Esophagus squamous epithelium (tissue), 5 donors: ENCODE measurements at regions not wholly inside any gene's neighbourhood (a gene's known extent, or its start where the extent isn't known, plus 50 kb on each side); places are given as distances from the start of the nearest gene placed in this dataset.

Source experiments
- DNase-seq: peaks from one replicate; lab custom pipeline; 2025; lab: John Stamatoyannopoulos, UW
- H3K27ac ChIP-seq, 4 donors: fragments of 200-600 bp; sonication (generic); one replicate each; pipeline ENCODE4 v1.5.1; 2016 to 2019; ENCODE audit warnings: mild to moderate bottlenecking in 1 of 4
- H3K27me3 ChIP-seq, 4 donors: fragments of 200-600 bp; sonication (generic); 1 replicate in 3 of 4; 2 replicates in 1 of 4; pipeline versions ENCODE4 v1.5.1 to v1.6.0; 2017 to 2021; ENCODE audit warnings: antibody characterized with exemption in 1 of 4
- H3K36me3 ChIP-seq, 3 donors: fragments of 200-600 bp; sonication (generic); one replicate each; pipeline ENCODE4 v1.5.1; 2016 to 2019
- H3K4me1 ChIP-seq, 3 donors: fragments of 200-600 bp; sonication (generic); one replicate each; pipeline ENCODE4 v1.5.1; 2017 to 2019
- H3K4me3 ChIP-seq, 4 donors: fragments of 200-600 bp; sonication (generic); 1 replicate in 3 of 4; 2 replicates in 1 of 4; pipeline ENCODE4 v1.5.1; 2016 to 2019; ENCODE audit warnings: mild to moderate bottlenecking in 2 of 4, moderate library complexity in 1 of 4
- H3K9me3 ChIP-seq, 3 donors: fragments of 200-600 bp; sonication (generic); one replicate each; pipeline ENCODE4 v1.5.1; 2016 to 2019
- CTCF ChIP-seq, 6 experiments: fragments of 450-650 bp in 4 of 6; fragments of 200-600 bp in 2 of 6; sonication (generic) in 2 of 6; IDR thresholded peaks; one replicate each; pipeline ENCODE4 v1.5.1; 2016 to 2019; ENCODE audit warnings: antibody characterized with exemption in 6 of 6, mild to moderate bottlenecking in 4 of 6, moderate library complexity in 4 of 6
- POLR2A ChIP-seq, 4 donors: fragments of 450-650 bp; IDR thresholded peaks; one replicate each; pipeline ENCODE4 v1.6.1; 2017; ENCODE audit warnings: antibody characterized with exemption in 4 of 4, mild to moderate bottlenecking in 4 of 4, moderate library complexity in 3 of 4
- WGBS, 2 donors: methylation state at CpG; one replicate each; pipeline ENCODE4 v1.1.5; 2018; 5-methylcytosine and 5-hydroxymethylcytosine counted together
- intact Hi-C: fragments of 100-400 bp; cut with DNase I; formaldehyde crosslinking; loops from one replicate; pipeline ENCODE4 v1.15.0; 2022
- donor health status: DM: yes; HTN: yes; CAD: no.

- Histone ChIP-seq H3K27me3 (no peaks in the 10 kb centered on the region), H3K36me3 (no peaks in the 10 kb centered on the region), H3K4me1 (no peaks in the 10 kb centered on the region), H3K4me3 (no peak overlapping the region), H3K27ac (no peak overlapping the region), H3K9me3 (no peaks in the 10 kb centered on the region)
- no peak for DNase-seq
- TF ChIP-seq CTCF (IDR thresholded peaks at IDR 0.05): peak in 5 of 6 experiments; percentile 40 to 69 (median 51)
- no peak for TF ChIP-seq POLR2A (IDR thresholded peaks at IDR 0.05)
- WGBS, 2 donors: 7 to 8% methylated on average over 2 of the region's 2 CpGs
- intact Hi-C loops: loop anchor here (10.0 kb wide), 1 partner anchor 733 kb away; no protein-coding TSS in a partner anchor
These were observed 431.2 kb upstream of the IGFBP3 start for GRCh38 chr7:46352004-46352954.

GRCh38 chr7:46349490-46349889 lies 428.4 kb upstream of the IGFBP3 start:
- no peak for DNase-seq
- intact Hi-C loops: no loop called here
- Histone ChIP-seq H3K4me3 (no peak overlapping the region), H3K9me3 (no peaks in the 10 kb centered on the region), H3K27ac (no peak overlapping the region), H3K4me1 (no peaks in the 10 kb centered on the region), H3K27me3 (no peaks in the 10 kb centered on the region), H3K36me3 (no peaks in the 10 kb centered on the region)
- 20 to 45% methylated on average over 2 of the region's 2 CpGs for whole genome bisulfite sequencing, 2 donors
- no peak for TF ChIP-seq CTCF (IDR thresholded peaks at IDR 0.05)
- no peak for TF ChIP-seq POLR2A (IDR thresholded peaks at IDR 0.05)

GRCh38 chr7:46344533-46344932 lies 423.5 kb upstream of the IGFBP3 start:
- no peak for TF ChIP-seq CTCF (IDR thresholded peaks at IDR 0.05)
- no peak for TF ChIP-seq POLR2A (IDR thresholded peaks at IDR 0.05)
- Histone ChIP-seq H3K4me1 (no peaks in the 10 kb centered on the region), H3K9me3 (no peaks in the 10 kb centered on the region), H3K27ac (no peak overlapping the region), H3K36me3 (no peaks in the 10 kb centered on the region), H3K4me3 (no peak overlapping the region), H3K27me3 (no peaks in the 10 kb centered on the region)
- 36 to 38% methylated on average over 4 of the region's 4 CpGs for WGBS, 2 donors
- intact Hi-C loops: no loop called here
- no peak for DNase-seq

GRCh38 chr7:46343802-46344201 lies 422.7 kb upstream of the IGFBP3 start:
- no peak overlapping the region for H3K27ac ChIP-seq
- no peaks in the 10 kb centered on the region for H3K9me3 ChIP-seq
- no peaks in the 10 kb centered on the region for H3K36me3 ChIP-seq
- WGBS, 2 donors: 64 to 78% methylated on average over 1 of the region's 1 CpG
- H3K4me1 ChIP-seq: no peaks in the 10 kb centered on the region
- no peak for DNase-seq
- no peaks in the 10 kb centered on the region for H3K27me3 ChIP-seq
- TF ChIP-seq CTCF (IDR thresholded peaks at IDR 0.05) (no peak), POLR2A (IDR thresholded peaks at IDR 0.05) (no peak)
- H3K4me3 ChIP-seq: no peak overlapping the region
- intact Hi-C loops: no loop called here

- intact Hi-C loops: no loop called here
- 72 to 75% methylated on average over 4 of the region's 4 CpGs for WGBS, 2 donors
- H3K4me3 ChIP-seq: no peak overlapping the region
- no peaks in the 10 kb centered on the region for H3K4me1 ChIP-seq
- TF ChIP-seq CTCF (IDR thresholded peaks at IDR 0.05) (no peak), POLR2A (IDR thresholded peaks at IDR 0.05) (no peak)
- no peak for DNase-seq
- no peak overlapping the region for H3K27ac ChIP-seq
- H3K9me3 ChIP-seq: no peaks in the 10 kb centered on the region
- no peaks in the 10 kb centered on the region for H3K27me3 ChIP-seq
- no peaks in the 10 kb centered on the region for H3K36me3 ChIP-seq
These were observed 401.9 kb upstream of the IGFBP3 start for GRCh38 chr7:46322937-46323336.
